HepG2 (cell line): ENCODE measurements at regions not wholly inside any gene's neighbourhood (a gene's known extent, or its start where the extent isn't known, plus 50 kb on each side); places are given as distances from the start of the nearest gene placed in this dataset.

ENCODE experiments used
- ATF7 ChIP-seq, 2 experiments: fragments of 450-650 bp in 1 of 2; sonication (generic) in 1 of 2; formaldehyde crosslinking in 1 of 2; IDR thresholded peaks; 2 replicates each; pipeline versions ENCODE4 v1.4.0 to v1.6.1; 2016 to 2020; ENCODE audit warnings: antibody characterized with exemption in 1 of 2, mild to moderate bottlenecking in 1 of 2, missing genetic modification reagents in 1 of 2
- CEBPB ChIP-seq: IDR thresholded peaks from 2 replicates; pipeline ENCODE4 v1.6.1; 2011; ENCODE audit warnings: low read depth, low read length, improper control_type of control experiment, borderline replicate concordance
- FOSL1 ChIP-seq: sonication (generic); formaldehyde crosslinking; IDR thresholded peaks from 2 replicates; pipeline ENCODE4 v1.9.0; 2021; ENCODE audit warnings: missing genetic modification reagents, borderline replicate concordance
- MBD4 ChIP-seq: IDR thresholded peaks from 2 replicates; pipeline ENCODE4 v1.6.1; 2012; ENCODE audit warnings: low read length, inconsistent platforms, borderline replicate concordance
- RELA ChIP-seq: sonication (generic); formaldehyde crosslinking; IDR thresholded peaks from 2 replicates; pipeline ENCODE4 v1.4.0; 2020; ENCODE audit warnings: missing genetic modification reagents
- RFX5 ChIP-seq: IDR thresholded peaks from 2 replicates; pipeline ENCODE4 v1.6.1; 2011; ENCODE audit warnings: low read depth, low read length, improper control_type of control experiment
- ZNF720 ChIP-seq: sonication (generic); formaldehyde crosslinking; IDR thresholded peaks from 2 replicates; pipeline ENCODE4 v1.4.0; 2020; ENCODE audit warnings: missing genetic modification reagents
- ZNF850 ChIP-seq: sonication (generic); formaldehyde crosslinking; conservative IDR thresholded peaks from 2 replicates; pipeline ENCODE4 v1.9.0; 2021; ENCODE audit warnings: mild to moderate bottlenecking, missing genetic modification reagents
- ZSCAN30 ChIP-seq: sonication (generic); formaldehyde crosslinking; IDR thresholded peaks from 2 replicates; pipeline ENCODE4 v1.5.0; 2020; ENCODE audit warnings: mild to moderate bottlenecking, missing genetic modification reagents
- TF ChIP-seq, protein P1 (sequence below): sonication (generic); formaldehyde crosslinking; IDR thresholded peaks from 2 replicates; pipeline ENCODE4 v1.5.0; 2020; ENCODE audit warnings: mild to moderate bottlenecking, missing genetic modification reagents, moderate library complexity

DNA sequence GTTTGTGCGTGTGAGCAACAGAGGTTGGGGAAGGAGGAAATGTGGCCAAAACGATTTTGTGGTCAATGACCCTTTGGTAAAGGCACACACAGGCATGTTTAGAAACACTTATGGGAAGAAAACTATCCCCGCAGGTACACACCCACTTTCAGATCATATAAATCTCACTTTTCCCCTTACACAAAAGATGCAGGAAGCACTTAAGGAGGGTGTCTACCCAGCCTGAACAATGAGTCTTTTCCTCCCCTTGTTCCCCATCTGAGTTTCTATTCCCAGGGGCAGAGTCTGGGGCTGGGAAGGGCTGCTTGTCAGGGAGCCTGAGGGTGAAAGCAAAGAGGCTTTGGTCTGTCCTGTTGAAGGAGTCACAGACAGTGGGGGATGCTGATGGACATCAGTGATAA, 193.2 kb upstream of the SALL4 start:
- TF ChIP-seq ZNF720 (CRISPR knock-in tag) (no peak), FOSL1 (no peak), CEBPB (no peak), RELA (CRISPR knock-in tag) (no peak), ATF7 (IDR thresholded peaks at IDR 0.05) (no peak), ATF7 (CRISPR knock-in tag; IDR thresholded peaks at IDR 0.05) (no peak), ZNF850 (CRISPR knock-in tag) (no peak), ZSCAN30 (CRISPR knock-in tag) (no peak), RFX5 (no peak), MBD4 (no peak)
- TF ChIP-seq, protein P1, sequence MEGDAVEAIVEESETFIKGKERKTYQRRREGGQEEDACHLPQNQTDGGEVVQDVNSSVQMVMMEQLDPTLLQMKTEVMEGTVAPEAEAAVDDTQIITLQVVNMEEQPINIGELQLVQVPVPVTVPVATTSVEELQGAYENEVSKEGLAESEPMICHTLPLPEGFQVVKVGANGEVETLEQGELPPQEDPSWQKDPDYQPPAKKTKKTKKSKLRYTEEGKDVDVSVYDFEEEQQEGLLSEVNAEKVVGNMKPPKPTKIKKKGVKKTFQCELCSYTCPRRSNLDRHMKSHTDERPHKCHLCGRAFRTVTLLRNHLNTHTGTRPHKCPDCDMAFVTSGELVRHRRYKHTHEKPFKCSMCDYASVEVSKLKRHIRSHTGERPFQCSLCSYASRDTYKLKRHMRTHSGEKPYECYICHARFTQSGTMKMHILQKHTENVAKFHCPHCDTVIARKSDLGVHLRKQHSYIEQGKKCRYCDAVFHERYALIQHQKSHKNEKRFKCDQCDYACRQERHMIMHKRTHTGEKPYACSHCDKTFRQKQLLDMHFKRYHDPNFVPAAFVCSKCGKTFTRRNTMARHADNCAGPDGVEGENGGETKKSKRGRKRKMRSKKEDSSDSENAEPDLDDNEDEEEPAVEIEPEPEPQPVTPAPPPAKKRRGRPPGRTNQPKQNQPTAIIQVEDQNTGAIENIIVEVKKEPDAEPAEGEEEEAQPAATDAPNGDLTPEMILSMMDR (CRISPR knock-in tag), result no peak
